GM12801 (cell line): ENCODE measurements at regions not wholly inside any gene's neighbourhood (a gene's known extent, or its start where the extent isn't known, plus 50 kb on each side); places are given as distances from the start of the nearest gene placed in this dataset.

ENCODE experiments used
- CTCF ChIP-seq: IDR thresholded peaks from one replicate; pipeline ENCODE4 v1.5.1; 2011; ENCODE audit warnings: control low read depth; ENCODE audit not compliant: insufficient read length; ENCODE audit errors: extremely low read depth

GRCh38 chr5:107025712-107026497 is 644.8 kb downstream of the EFNA5 start:
- TF ChIP-seq CTCF: no peak

GRCh38 chr5:107023732-107024131 is 647.0 kb downstream of the EFNA5 start:
- TF ChIP-seq CTCF: no peak

- TF ChIP-seq CTCF: no peak
These were observed 649.2 kb downstream of the EFNA5 start for GRCh38 chr5:107021575-107021974.

- no peak for TF ChIP-seq CTCF
These were observed 650.1 kb downstream of the EFNA5 start for GRCh38 chr5:107020626-107021025.

- TF ChIP-seq CTCF: no peak
These were observed 653.1 kb downstream of the EFNA5 start for GRCh38 chr5:107017616-107018015.

- TF ChIP-seq CTCF: no peak
These were observed 658.4 kb downstream of the EFNA5 start for GRCh38 chr5:107012371-107012770.

GRCh38 chr5:107011605-107012004 is 659.1 kb downstream of the EFNA5 start:
- no peak for TF ChIP-seq CTCF
